Right atrium auricular region (tissue), 2 donors: ENCODE measurements at regions not wholly inside any gene's neighbourhood (a gene's known extent, or its start where the extent isn't known, plus 50 kb on each side); places are given as distances from the start of the nearest gene placed in this dataset.

Experiments used
- DNase-seq: peaks from one replicate; pipeline ENCODE4 v3.0.0-alpha.2; 2019; ENCODE audit warnings: low spot score
- H3K27ac ChIP-seq, 2 donors: fragments of 200-600 bp; sonication (generic); 1 replicate in 1 of 2; 2 replicates in 1 of 2; pipeline ENCODE4 v1.5.1; 2016 to 2019
- H3K27me3 ChIP-seq, 2 donors: fragments of 200-600 bp; sonication (generic); one replicate each; pipeline versions ENCODE4 v1.5.1 to v1.6.0; 2017 to 2019
- H3K36me3 ChIP-seq: fragments of 200-600 bp; sonication (generic); one replicate; pipeline ENCODE4 v1.5.1; 2016
- H3K4me1 ChIP-seq, 2 donors: fragments of 200-600 bp; sonication (generic); one replicate each; pipeline versions ENCODE4 v1.5.1 to v1.6.0; 2017 to 2019
- H3K4me3 ChIP-seq, 2 donors: fragments of 200-600 bp; sonication (generic); 1 replicate in 1 of 2; 2 replicates in 1 of 2; pipeline ENCODE4 v1.5.1; 2017 to 2019; ENCODE audit warnings: mild to moderate bottlenecking in 1 of 2, moderate library complexity in 1 of 2
- H3K9me3 ChIP-seq, 2 donors: fragments of 200-600 bp; sonication (generic); one replicate each; pipeline ENCODE4 v1.5.1; 2019
- TF ChIP-seq, protein P1 (sequence below), 2 donors: fragments of 200-600 bp; sonication (generic); IDR thresholded peaks; one replicate each; pipeline ENCODE4 v1.5.1; 2019; ENCODE audit warnings: antibody characterized with exemption in 2 of 2

- TF ChIP-seq, protein P1, sequence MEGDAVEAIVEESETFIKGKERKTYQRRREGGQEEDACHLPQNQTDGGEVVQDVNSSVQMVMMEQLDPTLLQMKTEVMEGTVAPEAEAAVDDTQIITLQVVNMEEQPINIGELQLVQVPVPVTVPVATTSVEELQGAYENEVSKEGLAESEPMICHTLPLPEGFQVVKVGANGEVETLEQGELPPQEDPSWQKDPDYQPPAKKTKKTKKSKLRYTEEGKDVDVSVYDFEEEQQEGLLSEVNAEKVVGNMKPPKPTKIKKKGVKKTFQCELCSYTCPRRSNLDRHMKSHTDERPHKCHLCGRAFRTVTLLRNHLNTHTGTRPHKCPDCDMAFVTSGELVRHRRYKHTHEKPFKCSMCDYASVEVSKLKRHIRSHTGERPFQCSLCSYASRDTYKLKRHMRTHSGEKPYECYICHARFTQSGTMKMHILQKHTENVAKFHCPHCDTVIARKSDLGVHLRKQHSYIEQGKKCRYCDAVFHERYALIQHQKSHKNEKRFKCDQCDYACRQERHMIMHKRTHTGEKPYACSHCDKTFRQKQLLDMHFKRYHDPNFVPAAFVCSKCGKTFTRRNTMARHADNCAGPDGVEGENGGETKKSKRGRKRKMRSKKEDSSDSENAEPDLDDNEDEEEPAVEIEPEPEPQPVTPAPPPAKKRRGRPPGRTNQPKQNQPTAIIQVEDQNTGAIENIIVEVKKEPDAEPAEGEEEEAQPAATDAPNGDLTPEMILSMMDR (IDR thresholded peaks at IDR 0.05): no peak
- no peaks in the 10 kb centered on the region for H3K9me3 ChIP-seq
- no peak overlapping the region for H3K4me3 ChIP-seq
- H3K4me1 ChIP-seq: no peaks in the 10 kb centered on the region
- no peaks in the 10 kb centered on the region for H3K27me3 ChIP-seq
- no peaks in the 10 kb centered on the region for H3K36me3 ChIP-seq
- no peak for DNase-seq
- H3K27ac ChIP-seq: no peak overlapping the region
These were observed 158.2 kb downstream of the C4orf33 start for GRCh38 chr4:129254126-129254525.

- TF ChIP-seq, protein P1 (IDR thresholded peaks at IDR 0.05): no peak
These were observed 158.6 kb downstream of the C4orf33 start for GRCh38 chr4:129254526-129254925.

DNA sequence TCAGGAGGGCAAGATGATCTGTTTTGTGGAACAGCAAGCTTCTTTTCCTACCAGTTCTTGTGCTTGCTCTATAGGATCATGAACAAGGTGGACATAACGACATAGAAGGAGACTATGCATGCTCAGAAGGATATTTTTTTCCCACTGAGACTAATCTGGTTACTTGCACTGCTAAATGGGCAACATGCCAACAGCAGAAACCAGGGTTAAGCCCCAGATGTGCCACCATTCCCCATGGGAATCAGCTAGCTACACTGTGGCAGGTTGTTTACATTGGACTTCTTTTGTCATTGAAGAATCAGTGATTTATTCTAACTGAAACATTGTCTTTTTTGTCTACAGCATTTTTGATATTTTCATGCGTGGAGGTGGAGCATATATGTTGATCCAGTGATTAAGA lies 165.6 kb downstream of the C4orf33 start:
- no peaks in the 10 kb centered on the region for H3K27me3 ChIP-seq
- no peaks in the 10 kb centered on the region for H3K4me1 ChIP-seq
- H3K36me3 ChIP-seq: no peaks in the 10 kb centered on the region
- DNase-seq: no peak
- TF ChIP-seq, protein P1 (IDR thresholded peaks at IDR 0.05): no peak
- no peak overlapping the region for H3K4me3 ChIP-seq
- no peak overlapping the region for H3K27ac ChIP-seq
- no peaks in the 10 kb centered on the region for H3K9me3 ChIP-seq

More at GRCh38 chr4:129254526-129254925, 158.6 kb downstream of the C4orf33 start:
- Histone ChIP-seq H3K4me3 (no peak overlapping the region), H3K27me3 (no peaks in the 10 kb centered on the region), H3K27ac (no peak overlapping the region), H3K9me3 (no peaks in the 10 kb centered on the region), H3K36me3 (no peaks in the 10 kb centered on the region), H3K4me1 (no peaks in the 10 kb centered on the region)
- DNase-seq: no peak

- H3K4me1 ChIP-seq: no peaks in the 10 kb centered on the region
- DNase-seq: no peak
- no peaks in the 10 kb centered on the region for H3K36me3 ChIP-seq
- TF ChIP-seq, protein P1 (IDR thresholded peaks at IDR 0.05): no peak
- no peak overlapping the region for H3K27ac ChIP-seq
- no peaks in the 10 kb centered on the region for H3K27me3 ChIP-seq
- H3K9me3 ChIP-seq: no peaks in the 10 kb centered on the region
- no peak overlapping the region for H3K4me3 ChIP-seq
These were observed 168.2 kb downstream of the C4orf33 start for GRCh38 chr4:129264008-129264657.

- Histone ChIP-seq H3K27ac (no peak overlapping the region), H3K4me1 (no peaks in the 10 kb centered on the region)
These were observed 182.9 kb downstream of the C4orf33 start for GRCh38 chr4:129278868-129279267.

More at GRCh38 chr4:129278868-129279267, 182.9 kb downstream of the C4orf33 start:
- Histone ChIP-seq H3K36me3 (no peaks in the 10 kb centered on the region), H3K4me3 (no peak overlapping the region), H3K27me3 (no peaks in the 10 kb centered on the region), H3K9me3 (no peaks in the 10 kb centered on the region)
- DNase-seq: no peak
- TF ChIP-seq, protein P1 (IDR thresholded peaks at IDR 0.05): no peak
